Nephron (organoid): ENCODE measurements at regions not wholly inside any gene's neighbourhood (a gene's known extent, or its start where the extent isn't known, plus 50 kb on each side); places are given as distances from the start of the nearest gene placed in this dataset.

Experiments used
- H3K27ac Mint-ChIP-seq, 3 experiments: 2 replicates each; pipeline ENCODE4 v1.8.0; 2020; ENCODE audit warnings: mixed read lengths in 3 of 3, mild to moderate bottlenecking in 2 of 3, moderate library complexity in 1 of 3
- H3K27me3 Mint-ChIP-seq: 2 replicates; pipeline ENCODE4 v1.8.0; 2021; ENCODE audit warnings: low read depth, mild to moderate bottlenecking, moderate library complexity, mixed read lengths
- H3K36me3 Mint-ChIP-seq: 2 replicates; pipeline ENCODE4 v1.8.0; 2020; ENCODE audit warnings: low read depth, mixed read lengths
- H3K4me1 Mint-ChIP-seq: 2 replicates; pipeline ENCODE4 v1.8.0; 2020; ENCODE audit warnings: mixed read lengths
- H3K4me3 Mint-ChIP-seq, 3 experiments: 2 replicates each; pipeline ENCODE4 v1.8.0; 2020; ENCODE audit warnings: mild to moderate bottlenecking in 3 of 3, mixed read lengths in 3 of 3, moderate library complexity in 2 of 3
- H3K9me3 Mint-ChIP-seq: 2 replicates; pipeline ENCODE4 v1.8.0; 2020; ENCODE audit warnings: mixed read lengths
- CTCF ChIP-seq, 3 experiments: fragments of 200-600 bp; sonication (generic); IDR thresholded peaks; one replicate each; pipeline ENCODE4 v1.5.0; 2021; ENCODE audit warnings: antibody characterized with exemption in 3 of 3; ENCODE audit not compliant: unreplicated experiment in 3 of 3

GRCh38 chr10:45197816-45198485 lies 117.5 kb downstream of the OR13A1 start:
- Mint-ChIP-seq H3K9me3 (no peaks in the 10 kb centered on the region), H3K4me1 (no peaks in the 10 kb centered on the region)

GRCh38 chr10:45198486-45199204 lies 116.8 kb downstream of the OR13A1 start:
- Mint-ChIP-seq H3K36me3 (no peaks in the 10 kb centered on the region), H3K9me3 (no peaks in the 10 kb centered on the region), H3K4me1 (no peaks in the 10 kb centered on the region), H3K4me3 (no peak overlapping the region), H3K27ac (no peak overlapping the region), H3K27me3 (peaks cover 8% of the 10 kb centered on the region)
- no peak for TF ChIP-seq CTCF (IDR thresholded peaks at IDR 0.05; ENCODE audit: unreplicated experiment in 3 of 3)

More at GRCh38 chr10:45197816-45198485, 117.5 kb downstream of the OR13A1 start:
- Mint-ChIP-seq H3K36me3 (no peaks in the 10 kb centered on the region), H3K27me3 (peaks cover 7% of the 10 kb centered on the region), H3K4me3 (no peak overlapping the region), H3K27ac (no peak overlapping the region)
- no peak for TF ChIP-seq CTCF (IDR thresholded peaks at IDR 0.05; ENCODE audit: unreplicated experiment in 3 of 3)

- TF ChIP-seq CTCF (IDR thresholded peaks at IDR 0.05; ENCODE audit: unreplicated experiment in 3 of 3) = no peak
These were observed 116.1 kb downstream of the OR13A1 start for GRCh38 chr10:45199205-45199740.

GRCh38 chr10:45201271-45201670 lies 114.1 kb downstream of the OR13A1 start:
- TF ChIP-seq CTCF (IDR thresholded peaks at IDR 0.05; ENCODE audit: unreplicated experiment in 3 of 3) = no peak
- H3K4me1 Mint-ChIP-seq = no peaks in the 10 kb centered on the region
- no peaks in the 10 kb centered on the region for H3K36me3 Mint-ChIP-seq
- H3K4me3 Mint-ChIP-seq = no peak overlapping the region
- no peak overlapping the region for H3K27ac Mint-ChIP-seq
- no peaks in the 10 kb centered on the region for H3K9me3 Mint-ChIP-seq
- H3K27me3 Mint-ChIP-seq = peaks cover 8% of the 10 kb centered on the region

More at GRCh38 chr10:45199205-45199740, 116.1 kb downstream of the OR13A1 start:
- no peaks in the 10 kb centered on the region for H3K36me3 Mint-ChIP-seq
- H3K4me3 Mint-ChIP-seq = no peak overlapping the region
- H3K27ac Mint-ChIP-seq = no peak overlapping the region
- no peaks in the 10 kb centered on the region for H3K4me1 Mint-ChIP-seq
- H3K27me3 Mint-ChIP-seq = peaks cover 8% of the 10 kb centered on the region
- H3K9me3 Mint-ChIP-seq = no peaks in the 10 kb centered on the region

- no peak overlapping the region for H3K4me3 Mint-ChIP-seq
- no peaks in the 10 kb centered on the region for H3K36me3 Mint-ChIP-seq
- H3K27ac Mint-ChIP-seq = no peak overlapping the region
- no peaks in the 10 kb centered on the region for H3K4me1 Mint-ChIP-seq
- no peak for TF ChIP-seq CTCF (IDR thresholded peaks at IDR 0.05; ENCODE audit: unreplicated experiment in 3 of 3)
- H3K9me3 Mint-ChIP-seq = no peaks in the 10 kb centered on the region
- peaks cover 8% of the 10 kb centered on the region for H3K27me3 Mint-ChIP-seq
These were observed 113.2 kb downstream of the OR13A1 start for GRCh38 chr10:45202242-45202641.
